ENCODE measurements at regions not wholly inside any gene's neighbourhood (a gene's known extent, or its start where the extent isn't known, plus 50 kb on each side); places are given as distances from the start of the nearest gene placed in this dataset.
"Not testable (repeated sequence)": the region's sequence is repeated elsewhere in the genome, so short reads cannot be mapped to it uniquely, and the experiment has no call there.

- POLR2A ChIA-PET = no interaction called here
- TF ChIP-seq LEF1 (IDR thresholded peaks at IDR 0.05; ENCODE audit: borderline replicate concordance) (no peak), FOXM1 (IDR thresholded peaks at IDR 0.05; ENCODE audit: borderline replicate concordance) (no peak), SP1 (IDR thresholded peaks at IDR 0.05) (no peak), NFRKB (IDR thresholded peaks at IDR 0.05) (no peak), CTBP1 (IDR thresholded peaks at IDR 0.05; ENCODE audit: borderline replicate concordance) (no peak), FOXK2 (IDR thresholded peaks at IDR 0.05) (no peak), ELF4 (IDR thresholded peaks at IDR 0.05) (no peak), L3MBTL2 (conservative IDR thresholded peaks at IDR 0.05) (no peak), BHLHE40 (IDR thresholded peaks at IDR 0.05; ENCODE audit: borderline replicate concordance) (no peak), ZNF384 (IDR thresholded peaks at IDR 0.05) (no peak), TARDBP (IDR thresholded peaks at IDR 0.05) (no peak)
- DNase-seq (ENCODE audit: extremely low spot score) = no peak
- CTCF ChIA-PET = no interaction called here
Observed at GRCh38 chrX:125654501-125654900, 334.8 kb downstream of the TEX13C start.

GRCh38 chrX:125673758-125674157 lies 354.1 kb downstream of the TEX13C start:
- no peak for DNase-seq (ENCODE audit: extremely low spot score)
- no peak for TF ChIP-seq FOXK2 (IDR thresholded peaks at IDR 0.05)
- TF ChIP-seq CTBP1 (IDR thresholded peaks at IDR 0.05; ENCODE audit: borderline replicate concordance) = no peak
- TF ChIP-seq NFRKB (IDR thresholded peaks at IDR 0.05) = no peak
- no peak for TF ChIP-seq PKNOX1 (IDR thresholded peaks at IDR 0.05)
- no peak for TF ChIP-seq SUZ12 (IDR thresholded peaks at IDR 0.05)
- TF ChIP-seq LEF1 (IDR thresholded peaks at IDR 0.05; ENCODE audit: borderline replicate concordance) = no peak
- TF ChIP-seq ELF4 (IDR thresholded peaks at IDR 0.05) = no peak
- no peak for TF ChIP-seq FOXA1 (IDR thresholded peaks at IDR 0.05)
- no peak for TF ChIP-seq L3MBTL2 (conservative IDR thresholded peaks at IDR 0.05)
- TF ChIP-seq TARDBP (IDR thresholded peaks at IDR 0.05) = no peak
- no peak for TF ChIP-seq HDGF (IDR thresholded peaks at IDR 0.05; ENCODE audit: borderline replicate concordance)
- TF ChIP-seq SP1 (IDR thresholded peaks at IDR 0.05) = no peak
- no peak for TF ChIP-seq BHLHE40 (IDR thresholded peaks at IDR 0.05; ENCODE audit: borderline replicate concordance)
- no peak for TF ChIP-seq ARNT (IDR thresholded peaks at IDR 0.05)
- no peak for TF ChIP-seq ZNF384 (IDR thresholded peaks at IDR 0.05)
- ChIA-PET POLR2A (no interaction called here), CTCF (no interaction called here)

GRCh38 chrX:125678258-125678657 lies 358.6 kb downstream of the TEX13C start:
- ChIA-PET CTCF (no interaction called here), POLR2A (no interaction called here)
- DNase-seq (ENCODE audit: extremely low spot score) = no peak
- TF ChIP-seq FOXK2 (IDR thresholded peaks at IDR 0.05) (no peak), SUZ12 (IDR thresholded peaks at IDR 0.05) (no peak), CTBP1 (IDR thresholded peaks at IDR 0.05; ENCODE audit: borderline replicate concordance) (no peak), FOXA1 (IDR thresholded peaks at IDR 0.05) (no peak), NFRKB (IDR thresholded peaks at IDR 0.05) (no peak), TARDBP (IDR thresholded peaks at IDR 0.05) (no peak), HDGF (IDR thresholded peaks at IDR 0.05; ENCODE audit: borderline replicate concordance) (no peak)

GRCh38 chrX:125680366-125680765 lies 360.7 kb downstream of the TEX13C start:
- no peak for DNase-seq (ENCODE audit: extremely low spot score)
- CTCF ChIA-PET = no interaction called here
- no peak for TF ChIP-seq FOXA1 (IDR thresholded peaks at IDR 0.05)
- TF ChIP-seq FOXM1 (IDR thresholded peaks at IDR 0.05; ENCODE audit: borderline replicate concordance) = no peak
- TF ChIP-seq LEF1 (IDR thresholded peaks at IDR 0.05; ENCODE audit: borderline replicate concordance) = no peak
- no peak for TF ChIP-seq ELF4 (IDR thresholded peaks at IDR 0.05)
- TF ChIP-seq NFRKB (IDR thresholded peaks at IDR 0.05) = no peak
- no peak for TF ChIP-seq ZNF384 (IDR thresholded peaks at IDR 0.05)
- TF ChIP-seq TARDBP (IDR thresholded peaks at IDR 0.05) = no peak
- TF ChIP-seq CTBP1 (IDR thresholded peaks at IDR 0.05; ENCODE audit: borderline replicate concordance) = no peak
- no peak for TF ChIP-seq SP1 (IDR thresholded peaks at IDR 0.05)
- TF ChIP-seq ARNT (IDR thresholded peaks at IDR 0.05) = no peak
- no peak for TF ChIP-seq FOXK2 (IDR thresholded peaks at IDR 0.05)
- TF ChIP-seq PKNOX1 (IDR thresholded peaks at IDR 0.05) = no peak
- TF ChIP-seq L3MBTL2 (conservative IDR thresholded peaks at IDR 0.05) = no peak
- no peak for TF ChIP-seq SUZ12 (IDR thresholded peaks at IDR 0.05)
- no peak for TF ChIP-seq HDGF (IDR thresholded peaks at IDR 0.05; ENCODE audit: borderline replicate concordance)
- no peak for TF ChIP-seq BHLHE40 (IDR thresholded peaks at IDR 0.05; ENCODE audit: borderline replicate concordance)
- POLR2A ChIA-PET = no interaction called here

GRCh38 chrX:125681058-125681457 lies 361.4 kb downstream of the TEX13C start:
- TF ChIP-seq HDGF (IDR thresholded peaks at IDR 0.05; ENCODE audit: borderline replicate concordance) = no peak
- TF ChIP-seq L3MBTL2 (conservative IDR thresholded peaks at IDR 0.05) = no peak
- no peak for TF ChIP-seq CTBP1 (IDR thresholded peaks at IDR 0.05; ENCODE audit: borderline replicate concordance)
- TF ChIP-seq BHLHE40 (IDR thresholded peaks at IDR 0.05; ENCODE audit: borderline replicate concordance) = no peak
- no peak for TF ChIP-seq ZNF384 (IDR thresholded peaks at IDR 0.05)
- no peak for TF ChIP-seq TARDBP (IDR thresholded peaks at IDR 0.05)
- TF ChIP-seq FOXA1 (IDR thresholded peaks at IDR 0.05) = no peak
- no peak for TF ChIP-seq NFRKB (IDR thresholded peaks at IDR 0.05)
- TF ChIP-seq ARNT (IDR thresholded peaks at IDR 0.05) = no peak
- TF ChIP-seq ELF4 (IDR thresholded peaks at IDR 0.05) = no peak
- DNase-seq (ENCODE audit: extremely low spot score) = no peak
- CTCF ChIA-PET = no interaction called here
- POLR2A ChIA-PET = no interaction called here

- CTCF ChIA-PET = no interaction called here
- POLR2A ChIA-PET = no interaction called here
- no peak for DNase-seq (ENCODE audit: extremely low spot score)
- TF ChIP-seq PKNOX1 (IDR thresholded peaks at IDR 0.05) (no peak), ARNT (IDR thresholded peaks at IDR 0.05) (no peak), L3MBTL2 (conservative IDR thresholded peaks at IDR 0.05) (no peak), FOXM1 (IDR thresholded peaks at IDR 0.05; ENCODE audit: borderline replicate concordance) (no peak), TARDBP (IDR thresholded peaks at IDR 0.05) (no peak)
Observed at GRCh38 chrX:125681507-125681906, 361.8 kb downstream of the TEX13C start.

GRCh38 chrX:125690522-125690921 lies 370.9 kb downstream of the TEX13C start:
- POLR2A ChIA-PET; CTCF ChIA-PET; DNase-seq (ENCODE audit: extremely low spot score): not testable (repeated sequence)
